Neural progenitor cell (in vitro differentiated cells): ENCODE measurements at regions not wholly inside any gene's neighbourhood (a gene's known extent, or its start where the extent isn't known, plus 50 kb on each side); places are given as distances from the start of the nearest gene placed in this dataset.

Experiments used
- CTCF ChIP-seq: fragments of 200-600 bp; sonication (generic); IDR thresholded peaks from 2 replicates; pipeline ENCODE4 v1.5.1; 2017; ENCODE audit warnings: antibody characterized with exemption, mild to moderate bottlenecking
- EZH2 ChIP-seq: fragments of 200-600 bp; sonication (generic); IDR thresholded peaks from 2 replicates; pipeline ENCODE4 v1.6.1; 2017; ENCODE audit warnings: antibody characterized with exemption, mild to moderate bottlenecking, moderate library complexity
- EZH2phosphoT487 ChIP-seq: fragments of 200-600 bp; sonication (generic); IDR thresholded peaks from 2 replicates; pipeline ENCODE4 v1.6.1; 2017; ENCODE audit warnings: antibody characterized with exemption

GRCh38 chr7:106512217-106512616 lies 148.7 kb downstream of the CCDC71L start:
- no peak for TF ChIP-seq CTCF
- no peak for TF ChIP-seq EZH2phosphoT487
- no peak for TF ChIP-seq EZH2
